PC-9 (cell line): ENCODE measurements at regions not wholly inside any gene's neighbourhood (a gene's known extent, or its start where the extent isn't known, plus 50 kb on each side); places are given as distances from the start of the nearest gene placed in this dataset.
"Not testable (repeated sequence)": the region's sequence is repeated elsewhere in the genome, so short reads cannot be mapped to it uniquely, and the experiment has no call there.

Experiments used
- CTCF ChIP-seq: fragments of 200-600 bp; sonication (generic); conservative IDR thresholded peaks from 2 replicates; pipeline ENCODE4 v1.6.1; 2017; ENCODE audit warnings: mixed run types, antibody characterized with exemption, mild to moderate bottlenecking, moderate library complexity
- EZH2 ChIP-seq: fragments of 200-600 bp; sonication (generic); IDR thresholded peaks from 2 replicates; pipeline ENCODE4 v1.8.0; 2017; ENCODE audit warnings: antibody characterized with exemption, low read depth

- not testable (repeated sequence) for TF ChIP-seq CTCF, EZH2
Measured at GRCh38 chrX:151113200-151113599, 63.2 kb upstream of the GPR50 start.
